HG03439 (cell line): ENCODE measurements at regions not wholly inside any gene's neighbourhood (a gene's known extent, or its start where the extent isn't known, plus 50 kb on each side); places are given as distances from the start of the nearest gene placed in this dataset.

Source experiments
- ATAC-seq: cut with Tn5 transposase; IDR thresholded peaks from one replicate; pipeline ENCODE4 v1.9.1; 2021; ENCODE audit warnings: mild to moderate bottlenecking, moderate library complexity; ENCODE audit not compliant: unreplicated experiment

- no peak for ATAC-seq
These were observed 108.6 kb upstream of the TMEM161B start for GRCh38 chr5:88377240-88377639.

GRCh38 chr5:88376728-88377127 is 108.1 kb upstream of the TMEM161B start:
- no peak for ATAC-seq

GRCh38 chr5:88374391-88374790 is 105.7 kb upstream of the TMEM161B start:
- ATAC-seq, result no peak

- ATAC-seq, result no peak
These were observed 102.2 kb upstream of the TMEM161B start for GRCh38 chr5:88370824-88371223.

GRCh38 chr5:88368201-88368600 is 99.6 kb upstream of the TMEM161B start:
- ATAC-seq, result no peak

GRCh38 chr5:88364991-88365390 is 96.3 kb upstream of the TMEM161B start:
- ATAC-seq, result no peak

GRCh38 chr5:88355490-88356050 is 86.9 kb upstream of the TMEM161B start:
- ATAC-seq, result no peak

- no peak for ATAC-seq
These were observed 57.2 kb upstream of the TMEM161B start for GRCh38 chr5:88325868-88326267.

GRCh38 chr5:88322785-88323184 is 54.1 kb upstream of the TMEM161B start:
- ATAC-seq, result no peak
